Testis (tissue), 2 donors: ENCODE measurements at regions not wholly inside any gene's neighbourhood (a gene's known extent, or its start where the extent isn't known, plus 50 kb on each side); places are given as distances from the start of the nearest gene placed in this dataset.

Experiments used
- POLR2A ChIP-seq: fragments of 450-650 bp; IDR thresholded peaks from one replicate; pipeline ENCODE4 v1.6.1; 2017; ENCODE audit warnings: antibody characterized with exemption, mild to moderate bottlenecking, moderate library complexity
- TF ChIP-seq, protein P1 (sequence below), 3 experiments: fragments of 450-650 bp in 2 of 3; fragments of 200-600 bp in 1 of 3; sonication (generic) in 1 of 3; IDR thresholded peaks; one replicate each; pipeline ENCODE4 v1.5.1; 2016 to 2019; ENCODE audit warnings: antibody characterized with exemption in 3 of 3, mild to moderate bottlenecking in 2 of 3, moderate library complexity in 1 of 3

DNA sequence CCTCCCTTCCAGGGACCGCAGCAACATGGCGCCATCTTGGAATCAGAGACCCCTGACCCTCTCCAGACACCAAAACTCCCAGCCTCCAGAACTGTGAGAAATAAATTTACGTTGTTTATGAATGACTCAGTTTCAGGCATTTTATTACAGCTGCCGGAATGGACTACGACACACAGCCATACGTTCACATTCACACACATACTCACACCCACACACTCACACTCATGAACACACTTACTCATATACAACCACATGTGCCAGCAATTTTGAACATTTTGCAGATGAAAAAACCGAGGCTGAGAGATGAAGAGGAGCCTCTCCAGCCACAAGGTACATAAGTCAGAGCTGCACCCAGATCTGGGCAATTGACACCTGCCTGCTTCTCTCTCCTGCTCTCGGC is 151.0 kb upstream of the RAB4A start:
- TF ChIP-seq, protein P1, sequence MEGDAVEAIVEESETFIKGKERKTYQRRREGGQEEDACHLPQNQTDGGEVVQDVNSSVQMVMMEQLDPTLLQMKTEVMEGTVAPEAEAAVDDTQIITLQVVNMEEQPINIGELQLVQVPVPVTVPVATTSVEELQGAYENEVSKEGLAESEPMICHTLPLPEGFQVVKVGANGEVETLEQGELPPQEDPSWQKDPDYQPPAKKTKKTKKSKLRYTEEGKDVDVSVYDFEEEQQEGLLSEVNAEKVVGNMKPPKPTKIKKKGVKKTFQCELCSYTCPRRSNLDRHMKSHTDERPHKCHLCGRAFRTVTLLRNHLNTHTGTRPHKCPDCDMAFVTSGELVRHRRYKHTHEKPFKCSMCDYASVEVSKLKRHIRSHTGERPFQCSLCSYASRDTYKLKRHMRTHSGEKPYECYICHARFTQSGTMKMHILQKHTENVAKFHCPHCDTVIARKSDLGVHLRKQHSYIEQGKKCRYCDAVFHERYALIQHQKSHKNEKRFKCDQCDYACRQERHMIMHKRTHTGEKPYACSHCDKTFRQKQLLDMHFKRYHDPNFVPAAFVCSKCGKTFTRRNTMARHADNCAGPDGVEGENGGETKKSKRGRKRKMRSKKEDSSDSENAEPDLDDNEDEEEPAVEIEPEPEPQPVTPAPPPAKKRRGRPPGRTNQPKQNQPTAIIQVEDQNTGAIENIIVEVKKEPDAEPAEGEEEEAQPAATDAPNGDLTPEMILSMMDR (IDR thresholded peaks at IDR 0.05), result no peak
- no peak for TF ChIP-seq POLR2A
